ENCODE measurements at regions not wholly inside any gene's neighbourhood (a gene's known extent, or its start where the extent isn't known, plus 50 kb on each side); places are given as distances from the start of the nearest gene placed in this dataset.

DNA sequence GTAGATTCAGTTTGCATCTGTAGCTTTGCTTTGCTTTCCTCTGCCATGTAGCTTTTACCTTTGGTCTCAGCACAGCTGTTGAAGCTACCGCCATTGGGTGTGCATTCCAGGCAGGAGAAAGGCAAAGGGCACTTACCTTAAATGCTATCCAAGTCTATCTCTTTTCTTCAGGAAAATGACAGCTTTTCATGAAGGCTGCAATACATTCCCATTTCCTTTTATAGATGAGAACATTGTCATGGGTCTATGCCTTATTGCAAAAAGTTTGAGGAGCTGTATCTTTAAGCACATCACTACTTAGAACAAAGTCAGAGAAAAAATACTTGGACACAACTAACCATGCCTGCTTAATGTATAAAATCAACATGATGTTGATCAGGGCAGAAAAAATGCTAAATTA is 266.8 kb downstream of the DOK5 start:
- Histone ChIP-seq H3K9ac (ENCODE audit: extremely low read depth, insufficient read length, low read length) (no peak overlapping the region), H4K91ac (ENCODE audit: insufficient read length, low read depth, low read length) (no peak overlapping the region), H3K4me2 (ENCODE audit: insufficient read depth, insufficient read length, low read length) (no peak overlapping the region), H4K20me1 (ENCODE audit: control insufficient read depth, insufficient read depth, insufficient read length) (no peaks in the 10 kb centered on the region), H3K18ac (ENCODE audit: insufficient read length, low read depth, low read length) (no peak overlapping the region), H3K27me3 (ENCODE audit: insufficient read depth, low read length) (no peaks in the 10 kb centered on the region), H3K23me2 (ENCODE audit: insufficient read length, low read depth, low read length, poor library complexity, severe bottlenecking) (no peaks in the 10 kb centered on the region), H2BK12ac (ENCODE audit: insufficient read length, low read depth, low read length) (no peak overlapping the region), H3K14ac (ENCODE audit: insufficient read depth, low read length) (no peak overlapping the region), H3K9me3 (ENCODE audit: control insufficient read depth, low read depth, low read length) (no peaks in the 10 kb centered on the region), H4K8ac (replicated peaks; ENCODE audit: insufficient read length, low read depth, low read length) (no peak overlapping the region), H3K23ac (ENCODE audit: insufficient read length, low read depth, low read length) (no peak overlapping the region), H3K4ac (ENCODE audit: low read depth, low read length) (no peak overlapping the region), H3K56ac (ENCODE audit: insufficient read length, low read depth, low read length) (no peak overlapping the region), H3K79me2 (ENCODE audit: insufficient read depth, low read length) (no peaks in the 10 kb centered on the region), H3T11ph (ENCODE audit: low read length) (no peak overlapping the region), H3K4me1 (ENCODE audit: insufficient read depth, low read length) (peaks cover 3% of the 10 kb centered on the region; the same call in 1 of the 2 replicates), H2BK20ac (ENCODE audit: low read depth, low read length, poor library complexity, severe bottlenecking) (no peak overlapping the region), H4K5ac (ENCODE audit: insufficient read length, low read depth, low read length) (no peak overlapping the region), H3K79me1 (ENCODE audit: insufficient read depth, low read depth, low read length, poor library complexity, severe bottlenecking) (no peaks in the 10 kb centered on the region), H2AK5ac (ENCODE audit: insufficient read length, low read length) (no peak overlapping the region), H2BK5ac (ENCODE audit: insufficient read length, low read length) (no peak overlapping the region), H2BK120ac (ENCODE audit: low read depth, low read length, poor library complexity, severe bottlenecking) (no peak overlapping the region), H2BK15ac (ENCODE audit: low read depth, low read length) (no peak overlapping the region), H3K27ac (ENCODE audit: insufficient read length, low read depth, low read length) (no peak overlapping the region), H2AFZ (ENCODE audit: low read length) (no peak overlapping the region)
- no peak overlapping the region for H3K4me3 Mint-ChIP-seq
- no peak overlapping the region for H3K27ac Mint-ChIP-seq
- no peak for DNase-seq
- H3K36me3 Mint-ChIP-seq (ENCODE audit: insufficient read depth in 1 of 3, low read depth in 3 of 3), result peaks cover 0 to 4% (median 0%) of the 10 kb centered on the region in 3 experiments; a peak in 1 of 7 replicates
- no CpG with 5 or more reads among the region's 1 CpG for WGBS (ENCODE audit: extremely low coverage, insufficient read length, low lambda C conversion rate)
- H3K9me3 Mint-ChIP-seq, result peaks cover 0 to 3% of the 10 kb centered on the region in 2 experiments; a peak in 2 of 5 replicates
- H3K27me3 Mint-ChIP-seq (ENCODE audit: low read depth), result no peaks in the 10 kb centered on the region
- peaks cover 4 to 10% of the 10 kb centered on the region in 2 experiments for H3K4me1 Mint-ChIP-seq
- TF ChIP-seq, protein P1, sequence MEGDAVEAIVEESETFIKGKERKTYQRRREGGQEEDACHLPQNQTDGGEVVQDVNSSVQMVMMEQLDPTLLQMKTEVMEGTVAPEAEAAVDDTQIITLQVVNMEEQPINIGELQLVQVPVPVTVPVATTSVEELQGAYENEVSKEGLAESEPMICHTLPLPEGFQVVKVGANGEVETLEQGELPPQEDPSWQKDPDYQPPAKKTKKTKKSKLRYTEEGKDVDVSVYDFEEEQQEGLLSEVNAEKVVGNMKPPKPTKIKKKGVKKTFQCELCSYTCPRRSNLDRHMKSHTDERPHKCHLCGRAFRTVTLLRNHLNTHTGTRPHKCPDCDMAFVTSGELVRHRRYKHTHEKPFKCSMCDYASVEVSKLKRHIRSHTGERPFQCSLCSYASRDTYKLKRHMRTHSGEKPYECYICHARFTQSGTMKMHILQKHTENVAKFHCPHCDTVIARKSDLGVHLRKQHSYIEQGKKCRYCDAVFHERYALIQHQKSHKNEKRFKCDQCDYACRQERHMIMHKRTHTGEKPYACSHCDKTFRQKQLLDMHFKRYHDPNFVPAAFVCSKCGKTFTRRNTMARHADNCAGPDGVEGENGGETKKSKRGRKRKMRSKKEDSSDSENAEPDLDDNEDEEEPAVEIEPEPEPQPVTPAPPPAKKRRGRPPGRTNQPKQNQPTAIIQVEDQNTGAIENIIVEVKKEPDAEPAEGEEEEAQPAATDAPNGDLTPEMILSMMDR (conservative IDR thresholded peaks at IDR 0.05), result no peak

Data from H9 (cell line).